HG03558 (cell line): ENCODE measurements at regions not wholly inside any gene's neighbourhood (a gene's known extent, or its start where the extent isn't known, plus 50 kb on each side); places are given as distances from the start of the nearest gene placed in this dataset.
"Not testable (repeated sequence)": the region's sequence is repeated elsewhere in the genome, so short reads cannot be mapped to it uniquely, and the experiment has no call there.

ENCODE experiments used
- ATAC-seq: cut with Tn5 transposase; IDR thresholded peaks from one replicate; pipeline ENCODE4 v1.9.1; 2021; ENCODE audit warnings: moderate number of reproducible peaks; ENCODE audit not compliant: unreplicated experiment; ENCODE audit errors: extremely low read depth

- ATAC-seq = no peak
These were observed 56.6 kb downstream of the SLITRK1 start for GRCh38 chr13:83825676-83826075.

GRCh38 chr13:83824560-83824959 lies 57.7 kb downstream of the SLITRK1 start:
- no peak for ATAC-seq

- ATAC-seq = no peak
These were observed 58.2 kb downstream of the SLITRK1 start for GRCh38 chr13:83824120-83824519.

GRCh38 chr13:83819611-83820010 lies 62.7 kb downstream of the SLITRK1 start:
- ATAC-seq = no peak

GRCh38 chr13:83819156-83819555 lies 63.1 kb downstream of the SLITRK1 start:
- no peak for ATAC-seq

- ATAC-seq = no peak
These were observed 66.2 kb downstream of the SLITRK1 start for GRCh38 chr13:83816081-83816480.

GRCh38 chr13:83815598-83815997 lies 66.7 kb downstream of the SLITRK1 start:
- no peak for ATAC-seq

GRCh38 chr13:83810136-83810535 lies 72.1 kb downstream of the SLITRK1 start:
- no peak for ATAC-seq

- ATAC-seq = no peak
These were observed 77.8 kb downstream of the SLITRK1 start for GRCh38 chr13:83804356-83804962.

- no peak for ATAC-seq
These were observed 83.5 kb downstream of the SLITRK1 start for GRCh38 chr13:83798731-83799130.

- ATAC-seq = no peak
These were observed 85.9 kb downstream of the SLITRK1 start for GRCh38 chr13:83796364-83796763.

GRCh38 chr13:83794583-83794982 lies 87.7 kb downstream of the SLITRK1 start:
- ATAC-seq = no peak

GRCh38 chr13:83780227-83780626 lies 102.0 kb downstream of the SLITRK1 start:
- ATAC-seq = no peak

GRCh38 chr13:83773961-83774360 lies 108.3 kb downstream of the SLITRK1 start:
- no peak for ATAC-seq

- no peak for ATAC-seq
These were observed 116.5 kb downstream of the SLITRK1 start for GRCh38 chr13:83765796-83766195.

- ATAC-seq = no peak
These were observed 120.6 kb downstream of the SLITRK1 start for GRCh38 chr13:83761631-83762030.

- ATAC-seq = not testable (repeated sequence)
These were observed 127.1 kb downstream of the SLITRK1 start for GRCh38 chr13:83755210-83755609.

- ATAC-seq = no peak
These were observed 128.2 kb downstream of the SLITRK1 start for GRCh38 chr13:83753912-83754624.

- no peak for ATAC-seq
These were observed 130.1 kb downstream of the SLITRK1 start for GRCh38 chr13:83752141-83752540.

- ATAC-seq = no peak
These were observed 141.7 kb downstream of the SLITRK1 start for GRCh38 chr13:83740622-83741021.

- ATAC-seq = no peak
These were observed 143.9 kb downstream of the SLITRK1 start for GRCh38 chr13:83738407-83738806.

- no peak for ATAC-seq
These were observed 149.0 kb downstream of the SLITRK1 start for GRCh38 chr13:83733293-83733692.
